ENCODE measurements at regions not wholly inside any gene's neighbourhood (a gene's known extent, or its start where the extent isn't known, plus 50 kb on each side); places are given as distances from the start of the nearest gene placed in this dataset.

- no peak for DNase-seq
Observed at GRCh38 chr6:169165561-169166300, 87.9 kb downstream of the THBS2 start.

- DNase-seq = no peak
Observed at GRCh38 chr6:169164986-169165385, 88.7 kb downstream of the THBS2 start.

- DNase-seq = no peak
Observed at GRCh38 chr6:169164451-169164850, 89.2 kb downstream of the THBS2 start.

GRCh38 chr6:169163411-169163901, 90.2 kb downstream of the THBS2 start:
- DNase-seq = no peak

GRCh38 chr6:169162752-169163407, 90.8 kb downstream of the THBS2 start:
- no peak for DNase-seq

- no peak for DNase-seq
Observed at GRCh38 chr6:169162249-169162648, 91.4 kb downstream of the THBS2 start.

GRCh38 chr6:169161572-169162167, 92.0 kb downstream of the THBS2 start:
- no peak for DNase-seq

GRCh38 chr6:169160855-169161560, 92.6 kb downstream of the THBS2 start:
- no peak for DNase-seq

GRCh38 chr6:169160091-169160854, 93.4 kb downstream of the THBS2 start:
- no peak for DNase-seq

- no peak for DNase-seq
Observed at GRCh38 chr6:169159331-169159730, 94.3 kb downstream of the THBS2 start.

GRCh38 chr6:169158691-169159090, 95.0 kb downstream of the THBS2 start:
- DNase-seq = no peak

- peak in 5 of 58 donors; percentile 7 to 34 (median 19) for DNase-seq
Observed at GRCh38 chr6:169158174-169158573, 95.5 kb downstream of the THBS2 start.

GRCh38 chr6:169157197-169158148, 96.2 kb downstream of the THBS2 start:
- DNase-seq = peak in 10 of 58 donors; percentile 11 to 41 (median 22)

GRCh38 chr6:169156793-169157147, 96.9 kb downstream of the THBS2 start:
- DNase-seq = no peak

- DNase-seq = no peak
Observed at GRCh38 chr6:169156108-169156792, 97.4 kb downstream of the THBS2 start.

- DNase-seq = no peak
Observed at GRCh38 chr6:169155481-169155880, 98.2 kb downstream of the THBS2 start.

GRCh38 chr6:169153401-169153800, 100.2 kb downstream of the THBS2 start:
- DNase-seq = no peak

- DNase-seq = no peak
Observed at GRCh38 chr6:169146521-169146920, 107.1 kb downstream of the THBS2 start.

GRCh38 chr6:169145991-169146501, 107.6 kb downstream of the THBS2 start:
- DNase-seq = peak in 6 of 58 donors; percentile 10 to 30 (median 13)
